H1 (cell line): ENCODE measurements at regions not wholly inside any gene's neighbourhood (a gene's known extent, or its start where the extent isn't known, plus 50 kb on each side); places are given as distances from the start of the nearest gene placed in this dataset.

Source experiments
- CTCF ChIA-PET: fragments of 300-600 bp; sonication (Branson Sonifier 250); formaldehyde crosslinking; loops from one replicate; lab custom pipeline; 2021; ENCODE audit not compliant: partially characterized antibody; lab: Charles Lee
- POLR2A ChIA-PET: fragments of 300-600 bp; sonication (Branson Sonifier 250); formaldehyde crosslinking; loops from one replicate; lab custom pipeline; 2021; ENCODE audit warnings: inconsistent platforms; ENCODE audit not compliant: partially characterized antibody; lab: Charles Lee
- DNase-seq, 2 experiments: peaks; one replicate each; pipeline versions ENCODE4 v3.0.0 to v3.0.0-alpha.2; 2010 to 2022; ENCODE audit warnings: low spot score in 2 of 2, low read depth in 1 of 2, mixed read lengths in 1 of 2
- FAIRE-seq: peaks from 2 replicates; lab custom pipeline; 2011; peaks lifted over from hg19 to GRCh38; lab: Jason Lieb, UNC
- H2AFZ ChIP-seq: 2 replicates; pipeline ENCODE4 v1.8.1; 2012; ENCODE audit warnings: low read length, inconsistent platforms
- H2AK5ac ChIP-seq: 2 replicates; pipeline ENCODE4 v1.6.1; 2013; ENCODE audit warnings: low read depth, low read length
- H2BK120ac ChIP-seq: replicated peaks from 2 replicates; pipeline ENCODE3; 2013; ENCODE audit warnings: low read depth, low read length, inconsistent platforms
- H2BK12ac ChIP-seq: 2 replicates; pipeline ENCODE4 v1.6.1; 2013; ENCODE audit warnings: low read depth, low read length
- H2BK15ac ChIP-seq: 2 replicates; pipeline ENCODE4 v1.6.1; 2013; ENCODE audit warnings: low read length
- H2BK20ac ChIP-seq: 2 replicates; pipeline ENCODE4 v1.6.1; 2013; ENCODE audit warnings: low read length
- H2BK5ac ChIP-seq: 2 replicates; pipeline ENCODE4 v1.6.1; 2013; ENCODE audit warnings: low read depth, low read length
- H3K14ac ChIP-seq: 2 replicates; pipeline ENCODE4 v1.6.1; 2013; ENCODE audit warnings: inconsistent platforms; ENCODE audit not compliant: insufficient read length
- H3K18ac ChIP-seq: 2 replicates; pipeline ENCODE4 v1.6.1; 2013; ENCODE audit warnings: low read length; ENCODE audit errors: extremely low read depth
- H3K23ac ChIP-seq: 2 replicates; pipeline ENCODE4 v1.6.1; 2013; ENCODE audit warnings: inconsistent platforms; ENCODE audit not compliant: insufficient read length
- H3K23me2 ChIP-seq: 2 replicates; pipeline ENCODE4 v1.6.1; 2013; ENCODE audit warnings: low read depth, low read length
- H3K27ac ChIP-seq: 2 replicates; pipeline ENCODE4 v1.6.1; 2011; ENCODE audit warnings: low read depth, low read length, inconsistent platforms
- H3K27me3 ChIP-seq, 4 experiments: replicated peaks in 1 of 4; 1 replicate in 1 of 4; 2 replicates in 3 of 4; pipeline versions ENCODE4 v1.6.1 to v1.8.1; 2011 to 2013; ENCODE audit warnings: low read length in 3 of 4, mild to moderate bottlenecking in 3 of 4, inconsistent platforms in 2 of 4, mixed read lengths in 2 of 4, moderate library complexity in 1 of 4; ENCODE audit not compliant: control insufficient read depth in 3 of 4, insufficient read depth in 3 of 4; ENCODE audit errors: extremely low read depth in 1 of 4
- H3K36me3 ChIP-seq, 4 experiments: 2 replicates each; pipeline versions ENCODE4 v1.6.1 to v1.8.1; 2011 to 2013; ENCODE audit warnings: mild to moderate bottlenecking in 4 of 4, low read length in 3 of 4, moderate library complexity in 2 of 4, control low read depth in 1 of 4, inconsistent platforms in 1 of 4; ENCODE audit not compliant: insufficient read depth in 4 of 4, control insufficient read depth in 2 of 4
- H3K4ac ChIP-seq: replicated peaks from 2 replicates; pipeline ENCODE3; 2013; ENCODE audit warnings: low read length, low read depth, mixed read lengths, inconsistent platforms; ENCODE audit not compliant: insufficient read length
- H3K4me1 ChIP-seq, 4 experiments: replicated peaks in 1 of 4; 1 replicate in 1 of 4; 2 replicates in 3 of 4; pipeline versions ENCODE4 v1.6.1 to v1.8.1; 2011 to 2013; ENCODE audit warnings: low read length in 3 of 4, inconsistent platforms in 2 of 4, mixed read lengths in 1 of 4; ENCODE audit not compliant: insufficient read depth in 4 of 4, control insufficient read depth in 3 of 4
- H3K4me2 ChIP-seq, 2 experiments: 2 replicates each; pipeline versions ENCODE4 v1.6.1 to v1.8.1; 2011 to 2013; ENCODE audit warnings: low read depth in 2 of 2, low read length in 2 of 2, control low read depth in 1 of 2, inconsistent platforms in 1 of 2, mild to moderate bottlenecking in 1 of 2; ENCODE audit not compliant: insufficient read depth in 1 of 2
- H3K4me3 ChIP-seq, 4 experiments: fragments of 200-600, 300-600 bp in 1 of 4; sonication (generic), shearing (Covaris generic), sonication (Bioruptor Twin) in 1 of 4; 2 replicates each; pipeline versions ENCODE4 v1.5.1 to v1.8.1; 2011 to 2016; ENCODE audit warnings: low read length in 4 of 4, low read depth in 3 of 4, control low read depth in 2 of 4, inconsistent platforms in 2 of 4, mild to moderate bottlenecking in 2 of 4, mixed read lengths in 1 of 4, moderate library complexity in 1 of 4; ENCODE audit not compliant: insufficient read depth in 2 of 4; ENCODE audit errors: extremely low read depth in 1 of 4
- H3K56ac ChIP-seq: replicated peaks from 2 replicates; pipeline ENCODE3; 2013; ENCODE audit warnings: low read depth, mild to moderate bottlenecking, mixed read lengths, low read length, inconsistent platforms; ENCODE audit not compliant: insufficient read length
- H3K79me1 ChIP-seq: 2 replicates; pipeline ENCODE4 v1.6.1; 2013; ENCODE audit warnings: low read depth, low read length, control low read depth
- H3K79me2 ChIP-seq, 2 experiments: 2 replicates each; pipeline versions ENCODE4 v1.6.1 to v1.8.1; 2012 to 2013; ENCODE audit warnings: low read length in 2 of 2, mild to moderate bottlenecking in 2 of 2, inconsistent platforms in 1 of 2; ENCODE audit not compliant: insufficient read depth in 2 of 2, control insufficient read depth in 1 of 2
- H3K9ac ChIP-seq, 4 experiments: replicated peaks in 1 of 4; 1 replicate in 1 of 4; 2 replicates in 3 of 4; pipeline versions ENCODE4 v1.6.1 to v1.8.1; 2011 to 2013; ENCODE audit warnings: low read depth in 3 of 4, low read length in 3 of 4, control low read depth in 2 of 4, mild to moderate bottlenecking in 2 of 4, moderate library complexity in 2 of 4, inconsistent platforms in 1 of 4; ENCODE audit errors: extremely low read depth in 1 of 4
- H3K9me3 ChIP-seq, 2 experiments: 2 replicates each; pipeline versions ENCODE4 v1.6.1 to v1.8.1; 2012 to 2013; ENCODE audit warnings: mild to moderate bottlenecking in 2 of 2, moderate library complexity in 2 of 2, control low read depth in 1 of 2, inconsistent platforms in 1 of 2, low read depth in 1 of 2, low read length in 1 of 2, mixed read lengths in 1 of 2; ENCODE audit not compliant: insufficient read depth in 2 of 2
- H4K20me1 ChIP-seq, 2 experiments: replicated peaks in 1 of 2; 2 replicates each; pipeline versions ENCODE3 to v1.8.1; 2011 to 2013; ENCODE audit warnings: inconsistent platforms in 2 of 2, low read length in 2 of 2, mild to moderate bottlenecking in 1 of 2; ENCODE audit not compliant: insufficient read depth in 2 of 2, control insufficient read depth in 1 of 2
- H4K5ac ChIP-seq: 2 replicates; pipeline ENCODE4 v1.6.1; 2013; ENCODE audit warnings: low read length, low read depth, mixed read lengths, inconsistent platforms; ENCODE audit not compliant: insufficient read length
- H4K8ac ChIP-seq: 2 replicates; pipeline ENCODE4 v1.8.0; 2013; ENCODE audit warnings: mild to moderate bottlenecking, moderate library complexity, low read length, inconsistent platforms; ENCODE audit not compliant: insufficient read depth; ENCODE audit errors: extremely low read depth
- H4K91ac ChIP-seq: replicated peaks from 2 replicates; pipeline ENCODE3; 2013; ENCODE audit warnings: low read length, mixed read lengths, inconsistent platforms; ENCODE audit not compliant: insufficient read length
- KDM5A ChIP-seq: fragments of 200-600 bp; IDR thresholded peaks from 2 replicates; pipeline ENCODE4 v1.7.1; 2012; ENCODE audit warnings: mild to moderate bottlenecking, low read length, inconsistent platforms, mixed read lengths
- SIN3A ChIP-seq, 2 experiments: IDR thresholded peaks in 1 of 2; conservative IDR thresholded peaks in 1 of 2; 2 replicates each; pipeline ENCODE4 v1.6.1; 2011 to 2012; ENCODE audit warnings: low read length in 2 of 2, improper control_type of control experiment in 1 of 2, low read depth in 1 of 2, mild to moderate bottlenecking in 1 of 2
- SIX5 ChIP-seq: IDR thresholded peaks from 2 replicates; pipeline ENCODE4 v1.6.1; 2011; ENCODE audit warnings: mild to moderate bottlenecking, low read depth, low read length
- WGBS, 2 experiments: shearing (Covaris generic) in 1 of 2; methylation state at CpG; one replicate each; pipeline versions ENCODE4 v1.1.6 to v1.1.7; 2013 to 2015; ENCODE audit warnings: low lambda C conversion rate in 2 of 2, mixed read lengths in 2 of 2, inconsistent platforms in 1 of 2, low coverage in 1 of 2, missing lambda C conversion rate in 1 of 2; ENCODE audit not compliant: insufficient replicate concordance in 2 of 2, insufficient coverage in 1 of 2, insufficient read length in 1 of 2; ENCODE audit errors: extremely low coverage in 1 of 2, missing lambda C conversion rate in 1 of 2; 5-methylcytosine and 5-hydroxymethylcytosine counted together
- TF ChIP-seq, protein P1 (sequence below): IDR thresholded peaks from 2 replicates; pipeline ENCODE4 v1.6.1; 2012; ENCODE audit warnings: inconsistent platforms

DNA sequence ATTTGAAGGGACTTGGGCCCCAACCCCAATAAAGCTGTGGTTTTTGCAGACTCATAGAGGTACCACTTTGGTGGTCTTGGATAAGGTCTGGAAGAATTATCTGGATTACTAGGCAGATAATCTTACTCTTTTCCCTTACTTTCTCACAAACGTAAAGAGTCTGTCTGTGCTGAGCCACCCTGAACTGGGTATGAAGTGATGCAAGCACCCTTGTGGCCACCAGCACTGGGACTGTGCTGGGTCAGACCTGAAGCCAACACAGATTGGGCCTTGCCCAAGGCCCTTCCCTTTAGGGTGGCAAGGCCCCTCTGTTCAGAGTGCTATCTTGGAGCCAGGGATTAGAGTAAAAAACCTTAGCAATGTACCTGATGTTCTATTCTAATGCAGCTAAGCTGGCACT lies 827.0 kb upstream of the RAB6C start:
- Histone ChIP-seq H4K20me1 (no peaks in the 10 kb centered on the region), H3K79me1 (no peaks in the 10 kb centered on the region), H3K56ac (no peak overlapping the region), H2BK15ac (no peak overlapping the region), H3K23ac (no peak overlapping the region), H3K18ac (no peak overlapping the region), H2AFZ (peak overlapping the region; percentile 47; the same call in 1 of the 2 replicates), H2BK120ac (no peak overlapping the region), H3K27me3 (no peaks in the 10 kb centered on the region), H4K8ac (no peak overlapping the region), H3K4me2 (no peak overlapping the region), H4K91ac (no peak overlapping the region), H3K9ac (no peak overlapping the region), H2AK5ac (no peak overlapping the region), H3K23me2 (no peaks in the 10 kb centered on the region), H3K4me1 (no peaks in the 10 kb centered on the region), H2BK20ac (no peak overlapping the region), H4K5ac (no peak overlapping the region), H3K4me3 (no peak overlapping the region), H3K36me3 (no peaks in the 10 kb centered on the region), H3K4ac (no peak overlapping the region), H2BK12ac (no peak overlapping the region), H3K27ac (no peak overlapping the region), H3K14ac (no peak overlapping the region), H3K79me2 (no peaks in the 10 kb centered on the region), H3K9me3 (no peaks in the 10 kb centered on the region), H2BK5ac (no peak overlapping the region)
- ChIA-PET POLR2A (no interaction called here), CTCF (interaction anchor here (1.0 kb wide), 1 partner anchor 397 kb away, joined by 3 read pairs; no protein-coding TSS in a partner anchor)
- no peak for TF ChIP-seq KDM5A
- no peak for TF ChIP-seq SIX5
- TF ChIP-seq, protein P1, sequence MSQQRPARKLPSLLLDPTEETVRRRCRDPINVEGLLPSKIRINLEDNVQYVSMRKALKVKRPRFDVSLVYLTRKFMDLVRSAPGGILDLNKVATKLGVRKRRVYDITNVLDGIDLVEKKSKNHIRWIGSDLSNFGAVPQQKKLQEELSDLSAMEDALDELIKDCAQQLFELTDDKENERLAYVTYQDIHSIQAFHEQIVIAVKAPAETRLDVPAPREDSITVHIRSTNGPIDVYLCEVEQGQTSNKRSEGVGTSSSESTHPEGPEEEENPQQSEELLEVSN = no peak
- no peak for TF ChIP-seq SIN3A (conservative IDR thresholded peaks at IDR 0.05 in 1 of 2, IDR thresholded peaks at IDR 0.05 in 1 of 2; ENCODE audit: low read depth in 1 of 2, low read length in 2 of 2)
- WGBS, 2 experiments = 89% methylated on average over 1 of the region's 1 CpG; no CpG with 5 or more reads in 1 of the 2 experiments
- FAIRE-seq = no peak
- no peak for DNase-seq
